HEK293T (cell line): ENCODE measurements at regions not wholly inside any gene's neighbourhood (a gene's known extent, or its start where the extent isn't known, plus 50 kb on each side); places are given as distances from the start of the nearest gene placed in this dataset.

Source experiments
- ARNT ChIP-seq: fragments of 450-650 bp; IDR thresholded peaks from 2 replicates; pipeline ENCODE4 v1.6.1; 2017; ENCODE audit warnings: mild to moderate bottlenecking
- FOXA1 ChIP-seq: fragments of 450-650 bp; IDR thresholded peaks from 2 replicates; pipeline ENCODE4 v1.6.1; 2016; ENCODE audit warnings: mild to moderate bottlenecking
- FOXK2 ChIP-seq: fragments of 450-650 bp; IDR thresholded peaks from 2 replicates; pipeline ENCODE4 v1.6.1; 2016; ENCODE audit warnings: mild to moderate bottlenecking
- FOXM1 ChIP-seq: fragments of 450-650 bp; IDR thresholded peaks from 2 replicates; pipeline ENCODE4 v1.6.1; 2017; ENCODE audit warnings: mild to moderate bottlenecking, borderline replicate concordance
- HDGF ChIP-seq: fragments of 450-650 bp; IDR thresholded peaks from 2 replicates; pipeline ENCODE4 v1.6.1; 2017; ENCODE audit warnings: antibody characterized with exemption, borderline replicate concordance
- L3MBTL2 ChIP-seq: fragments of 450-650 bp; conservative IDR thresholded peaks from 2 replicates; pipeline ENCODE4 v1.6.1; 2016; ENCODE audit warnings: mild to moderate bottlenecking
- NFRKB ChIP-seq: fragments of 450-650 bp; IDR thresholded peaks from 2 replicates; pipeline ENCODE4 v1.6.1; 2016; ENCODE audit warnings: mild to moderate bottlenecking, moderate library complexity
- SP1 ChIP-seq: fragments of 450-650 bp; IDR thresholded peaks from 2 replicates; pipeline ENCODE4 v1.6.1; 2017
- SUZ12 ChIP-seq: fragments of 450-650 bp; IDR thresholded peaks from 2 replicates; pipeline ENCODE4 v1.6.1; 2016; ENCODE audit warnings: mild to moderate bottlenecking
- TARDBP ChIP-seq: fragments of 450-650 bp; IDR thresholded peaks from 2 replicates; pipeline ENCODE4 v1.6.1; 2016
- ZNF384 ChIP-seq: fragments of 450-650 bp; IDR thresholded peaks from 2 replicates; pipeline ENCODE4 v1.6.1; 2016
- TF ChIP-seq, protein P1 (sequence below): fragments of 450-650 bp; IDR thresholded peaks from 2 replicates; pipeline ENCODE4 v1.6.1; 2016

GRCh38 chr9:95605101-95605500 is 88.3 kb upstream of the PTCH1 start:
- TF ChIP-seq HDGF (no peak), TARDBP (no peak), FOXK2 (no peak), L3MBTL2 (no peak), ARNT (no peak), FOXA1 (no peak), SUZ12 (no peak), ZNF384 (no peak), SP1 (no peak), NFRKB (no peak), FOXM1 (no peak)
- TF ChIP-seq, protein P1, sequence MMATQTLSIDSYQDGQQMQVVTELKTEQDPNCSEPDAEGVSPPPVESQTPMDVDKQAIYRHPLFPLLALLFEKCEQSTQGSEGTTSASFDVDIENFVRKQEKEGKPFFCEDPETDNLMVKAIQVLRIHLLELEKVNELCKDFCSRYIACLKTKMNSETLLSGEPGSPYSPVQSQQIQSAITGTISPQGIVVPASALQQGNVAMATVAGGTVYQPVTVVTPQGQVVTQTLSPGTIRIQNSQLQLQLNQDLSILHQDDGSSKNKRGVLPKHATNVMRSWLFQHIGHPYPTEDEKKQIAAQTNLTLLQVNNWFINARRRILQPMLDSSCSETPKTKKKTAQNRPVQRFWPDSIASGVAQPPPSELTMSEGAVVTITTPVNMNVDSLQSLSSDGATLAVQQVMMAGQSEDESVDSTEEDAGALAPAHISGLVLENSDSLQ = no peak
